GM12875 (cell line): ENCODE measurements at regions not wholly inside any gene's neighbourhood (a gene's known extent, or its start where the extent isn't known, plus 50 kb on each side); places are given as distances from the start of the nearest gene placed in this dataset.

ENCODE experiments used
- H3K4me3 ChIP-seq: one replicate; pipeline ENCODE4 v1.5.1; 2011; ENCODE audit warnings: low read depth, low read length, control low read depth
- TF ChIP-seq, protein P1 (sequence below): IDR thresholded peaks from 2 replicates; pipeline ENCODE4 v1.5.1; 2011; ENCODE audit warnings: low read depth, mild to moderate bottlenecking, control low read depth, inconsistent platforms, low read length, moderate library complexity, borderline replicate concordance; ENCODE audit not compliant: insufficient read depth

DNA sequence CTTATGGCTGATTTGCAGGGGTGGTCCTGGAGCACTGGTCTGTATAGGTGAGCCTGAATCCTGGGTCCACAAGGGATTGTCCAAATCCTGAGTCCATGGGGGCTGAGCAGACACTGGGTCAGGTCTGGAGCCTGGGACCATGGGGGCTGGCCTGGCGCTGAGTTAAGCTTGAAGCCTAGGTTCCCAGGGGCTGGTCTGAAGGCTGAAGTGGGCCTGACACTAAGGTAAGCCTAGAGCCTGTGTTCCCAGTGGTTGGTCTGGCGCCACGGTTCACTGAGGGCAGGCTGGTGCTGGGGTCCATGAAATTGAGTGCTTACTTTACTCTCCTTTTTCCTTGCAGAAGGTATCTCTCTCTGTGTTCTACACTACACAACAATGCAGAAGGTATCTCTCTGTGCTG is 155.8 kb downstream of the RBM46 start:
- TF ChIP-seq, protein P1, sequence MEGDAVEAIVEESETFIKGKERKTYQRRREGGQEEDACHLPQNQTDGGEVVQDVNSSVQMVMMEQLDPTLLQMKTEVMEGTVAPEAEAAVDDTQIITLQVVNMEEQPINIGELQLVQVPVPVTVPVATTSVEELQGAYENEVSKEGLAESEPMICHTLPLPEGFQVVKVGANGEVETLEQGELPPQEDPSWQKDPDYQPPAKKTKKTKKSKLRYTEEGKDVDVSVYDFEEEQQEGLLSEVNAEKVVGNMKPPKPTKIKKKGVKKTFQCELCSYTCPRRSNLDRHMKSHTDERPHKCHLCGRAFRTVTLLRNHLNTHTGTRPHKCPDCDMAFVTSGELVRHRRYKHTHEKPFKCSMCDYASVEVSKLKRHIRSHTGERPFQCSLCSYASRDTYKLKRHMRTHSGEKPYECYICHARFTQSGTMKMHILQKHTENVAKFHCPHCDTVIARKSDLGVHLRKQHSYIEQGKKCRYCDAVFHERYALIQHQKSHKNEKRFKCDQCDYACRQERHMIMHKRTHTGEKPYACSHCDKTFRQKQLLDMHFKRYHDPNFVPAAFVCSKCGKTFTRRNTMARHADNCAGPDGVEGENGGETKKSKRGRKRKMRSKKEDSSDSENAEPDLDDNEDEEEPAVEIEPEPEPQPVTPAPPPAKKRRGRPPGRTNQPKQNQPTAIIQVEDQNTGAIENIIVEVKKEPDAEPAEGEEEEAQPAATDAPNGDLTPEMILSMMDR, result no peak
- H3K4me3 ChIP-seq, result no peak overlapping the region

DNA sequence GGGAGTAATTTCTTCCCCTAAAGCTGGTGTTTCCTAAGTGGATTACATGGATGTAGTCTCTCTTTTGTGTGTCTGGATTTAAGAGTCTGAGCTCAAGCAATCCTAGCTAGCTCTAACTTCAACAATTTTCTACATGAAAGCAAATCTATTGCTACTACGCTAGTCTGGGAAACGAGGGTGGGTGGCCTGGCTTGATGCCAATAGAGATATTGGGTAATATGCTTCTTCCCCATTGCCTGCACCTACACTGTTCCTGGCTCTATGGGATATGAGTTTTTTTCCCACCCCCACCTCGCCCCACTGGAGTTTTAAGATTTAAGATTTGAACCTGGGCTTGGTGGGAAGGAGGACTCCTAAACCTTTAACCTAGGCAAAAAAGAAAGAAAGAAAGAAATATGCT is 158.8 kb downstream of the RBM46 start:
- TF ChIP-seq, protein P1, result no peak
- H3K4me3 ChIP-seq, result no peak overlapping the region

DNA sequence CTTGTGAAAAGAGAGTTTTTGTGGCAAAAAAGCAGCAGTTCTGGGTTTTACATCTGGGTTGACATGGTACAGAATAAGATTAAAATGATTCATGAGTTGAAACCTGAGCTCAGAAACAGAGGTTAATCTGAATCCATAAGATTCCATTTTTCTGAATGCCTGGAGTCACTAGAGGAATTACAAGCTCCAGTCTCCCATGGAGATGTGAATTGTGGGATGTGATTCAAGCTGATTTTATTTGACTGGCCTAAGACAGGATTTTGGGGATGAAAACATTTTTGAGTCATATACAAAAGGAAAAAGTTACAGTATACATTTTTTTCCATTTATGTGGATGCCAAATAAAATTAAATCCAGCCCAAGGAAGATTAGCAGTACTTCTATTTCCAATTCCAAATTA is 161.1 kb downstream of the RBM46 start:
- no peak overlapping the region for H3K4me3 ChIP-seq
- TF ChIP-seq, protein P1, result no peak

DNA sequence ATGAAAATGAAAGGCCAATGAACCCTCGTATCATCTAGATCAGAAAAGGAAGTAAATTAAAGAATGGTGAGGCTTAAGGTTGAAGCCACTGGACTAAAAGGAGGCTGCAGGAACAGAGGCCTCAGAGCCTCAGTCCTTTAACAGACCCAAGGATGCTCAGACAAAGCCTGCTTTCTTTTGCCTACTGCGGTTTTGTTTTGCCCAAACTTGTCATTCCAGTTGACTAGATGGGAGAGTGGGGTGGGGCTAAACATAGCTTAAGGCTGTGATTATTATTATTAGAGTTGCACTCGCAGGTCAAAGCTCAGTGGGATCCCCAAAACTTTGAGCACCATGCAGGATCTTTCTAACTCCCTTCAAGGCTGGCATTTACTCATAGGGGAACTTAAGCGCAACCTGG is 163.9 kb downstream of the RBM46 start:
- no peak overlapping the region for H3K4me3 ChIP-seq

DNA sequence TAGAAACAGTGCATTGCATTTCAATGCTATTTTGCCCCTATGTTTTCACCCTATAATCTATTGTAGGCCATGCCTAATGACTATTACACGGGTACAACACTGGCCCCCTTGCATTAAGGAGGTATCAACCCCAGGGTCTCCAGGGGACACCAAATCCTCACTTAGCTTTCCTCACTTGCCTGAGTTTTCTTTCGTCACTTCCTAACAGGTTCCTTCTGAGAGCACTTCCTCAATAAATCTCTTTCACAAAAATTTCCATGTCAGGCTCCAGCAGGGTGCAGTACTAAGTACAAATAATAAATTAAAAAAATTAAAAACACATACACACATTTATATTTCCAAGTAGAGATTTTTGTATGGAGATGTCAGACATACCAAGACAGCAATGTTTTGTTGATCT is 165.0 kb downstream of the RBM46 start:
- TF ChIP-seq, protein P1, result no peak
- H3K4me3 ChIP-seq, result no peak overlapping the region

More for the DNA sequence above, 163.9 kb downstream of the RBM46 start:
- TF ChIP-seq, protein P1, result no peak

DNA sequence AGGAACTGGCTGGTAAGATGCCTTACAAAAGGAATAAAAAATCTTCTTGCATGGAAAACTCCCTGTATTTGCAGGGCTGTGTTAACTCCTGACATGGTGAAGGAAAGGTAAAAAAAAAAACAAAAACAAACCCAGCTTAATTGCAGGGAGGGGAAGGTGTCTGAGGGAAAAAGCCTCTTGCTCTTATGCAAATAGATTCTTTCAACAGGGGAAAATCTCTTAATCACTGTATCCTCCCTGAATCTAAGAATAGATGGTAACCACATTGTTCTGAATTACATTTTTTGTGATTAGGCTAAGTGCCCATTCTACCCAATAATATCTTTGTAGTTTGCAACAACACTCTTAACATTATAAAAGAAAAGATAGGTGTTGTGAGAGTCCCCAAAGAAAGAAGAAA is 172.6 kb downstream of the RBM46 start:
- H3K4me3 ChIP-seq, result no peak overlapping the region
- TF ChIP-seq, protein P1, result no peak

DNA sequence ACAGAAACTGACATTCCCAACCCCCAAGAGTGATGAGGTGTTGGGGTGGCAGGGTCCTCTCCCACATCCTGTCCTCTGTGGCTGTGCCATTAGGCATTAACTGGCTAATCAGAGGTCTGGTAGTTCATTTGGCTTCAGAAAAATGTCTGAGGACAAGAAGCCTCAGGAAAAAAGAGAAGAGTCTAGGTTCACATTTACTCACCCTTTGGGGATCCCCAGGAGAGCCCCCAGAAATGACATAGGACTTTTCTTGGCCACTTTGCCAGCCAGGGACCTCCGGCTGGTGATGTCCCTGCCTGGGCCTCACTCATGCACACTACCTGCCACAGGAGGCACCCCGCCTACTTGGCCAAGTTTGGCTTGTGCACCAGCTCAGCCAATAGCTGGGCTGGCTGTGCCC is 173.0 kb downstream of the RBM46 start:
- H3K4me3 ChIP-seq, result no peak overlapping the region
- TF ChIP-seq, protein P1, result no peak
